CD4-positive, alpha-beta memory T cell (primary cell): ENCODE measurements at regions not wholly inside any gene's neighbourhood (a gene's known extent, or its start where the extent isn't known, plus 50 kb on each side); places are given as distances from the start of the nearest gene placed in this dataset.

Experiments used
- CTCF ChIA-PET: fragments of 350-600 bp; sonication (Branson Sonifier 250); formaldehyde crosslinking; loops from one replicate; lab custom pipeline; 2021; ENCODE audit warnings: inconsistent platforms; ENCODE audit not compliant: partially characterized antibody; lab: Charles Lee
- POLR2A ChIA-PET: fragments of 350-600 bp; sonication (Branson Sonifier 250); formaldehyde crosslinking; loops from one replicate; lab custom pipeline; 2021; ENCODE audit not compliant: partially characterized antibody; lab: Charles Lee
- DNase-seq, 5 donors: peaks; one replicate each; pipeline versions ENCODE4 v3.0.0 to v3.0.0-alpha.2; 2020 to 2022; ENCODE audit warnings: mixed read lengths in 1 of 5
- H3K27ac ChIP-seq: one replicate; pipeline ENCODE4 v1.7.0; 2013; ENCODE audit warnings: low read depth, low read length
- H3K27me3 ChIP-seq: 2 replicates; pipeline ENCODE4 v1.7.0; 2013; ENCODE audit warnings: mild to moderate bottlenecking, low read length, moderate library complexity; ENCODE audit not compliant: insufficient read depth
- H3K36me3 ChIP-seq: 2 replicates; pipeline ENCODE4 v1.7.0; 2013; ENCODE audit warnings: mild to moderate bottlenecking, low read length, moderate library complexity; ENCODE audit not compliant: insufficient read depth
- H3K4me1 ChIP-seq: 2 replicates; pipeline ENCODE4 v1.7.0; 2013; ENCODE audit warnings: mild to moderate bottlenecking, low read length, moderate library complexity; ENCODE audit not compliant: insufficient read depth
- H3K4me3 ChIP-seq, 2 donors: one replicate each; pipeline ENCODE4 v1.7.0; 2013; ENCODE audit warnings: low read length in 2 of 2, mild to moderate bottlenecking in 1 of 2
- H3K9me3 ChIP-seq, 2 donors: one replicate each; pipeline ENCODE4 v1.7.0; 2013; ENCODE audit warnings: low read length in 2 of 2, control low read depth in 1 of 2; ENCODE audit not compliant: control insufficient read depth in 1 of 2
- H3K27ac Mint-ChIP-seq, 7 donors: one replicate each; pipeline ENCODE4 v1.8.0; 2020 to 2021; ENCODE audit warnings: mixed read lengths in 7 of 7, mild to moderate bottlenecking in 6 of 7, inconsistent platforms in 3 of 7, moderate library complexity in 3 of 7
- H3K27me3 Mint-ChIP-seq, 2 donors: one replicate each; pipeline ENCODE4 v1.8.0; 2020 to 2021; ENCODE audit warnings: mixed read lengths in 2 of 2
- H3K36me3 Mint-ChIP-seq, 2 donors: one replicate each; pipeline ENCODE4 v1.8.0; 2020 to 2021; ENCODE audit warnings: mixed read lengths in 2 of 2, inconsistent platforms in 1 of 2, mild to moderate bottlenecking in 1 of 2
- H3K4me1 Mint-ChIP-seq, 4 donors: one replicate each; pipeline ENCODE4 v1.8.0; 2020 to 2021; ENCODE audit warnings: mixed read lengths in 4 of 4, mild to moderate bottlenecking in 1 of 4
- H3K4me3 Mint-ChIP-seq, 8 donors: one replicate each; pipeline ENCODE4 v1.8.0; 2020 to 2021; ENCODE audit warnings: mixed read lengths in 8 of 8, mild to moderate bottlenecking in 7 of 8, moderate library complexity in 6 of 8, inconsistent platforms in 3 of 8
- H3K9me3 Mint-ChIP-seq, 8 donors: one replicate each; pipeline ENCODE4 v1.8.0; 2020 to 2021; ENCODE audit warnings: mixed read lengths in 8 of 8, mild to moderate bottlenecking in 5 of 8, inconsistent platforms in 3 of 8, moderate library complexity in 1 of 8
- intact Hi-C: fragments of 100-400 bp; cut with micrococcal nuclease; formaldehyde crosslinking; loops from one replicate; pipeline ENCODE4 v1.15.1; 2023

DNA sequence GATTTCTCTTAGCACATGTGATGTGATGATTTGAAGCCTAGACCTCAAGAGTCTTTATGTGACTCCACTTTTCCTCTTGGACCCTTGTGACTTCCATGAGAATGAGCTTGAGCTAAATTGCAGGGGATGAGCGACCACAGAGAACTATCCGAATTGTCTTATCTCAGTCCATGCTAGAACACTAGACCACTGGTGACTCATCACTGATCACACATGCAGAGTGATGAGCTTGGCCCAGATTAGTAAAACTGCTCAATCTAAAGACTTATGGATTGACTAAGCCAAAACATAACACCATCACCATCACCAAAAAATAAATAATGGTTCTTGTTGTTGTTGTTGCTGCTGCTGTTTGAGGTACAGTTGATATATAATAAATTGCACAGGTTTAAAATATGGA lies 114.1 kb upstream of the CFAP20DC start:
- H3K27me3 ChIP-seq, result no peaks in the 10 kb centered on the region
- intact Hi-C loops, result no loop called here
- no peaks in the 10 kb centered on the region for H3K36me3 Mint-ChIP-seq
- H3K9me3 Mint-ChIP-seq, result no peaks in the 10 kb centered on the region
- ChIA-PET CTCF (no interaction called here), POLR2A (no interaction called here)
- no peak for DNase-seq
- H3K27me3 Mint-ChIP-seq, result peaks cover 2 to 5% of the 10 kb centered on the region in 2 donors
- H3K27ac ChIP-seq, result no peak overlapping the region
- no peaks in the 10 kb centered on the region for H3K4me1 ChIP-seq
- H3K4me1 Mint-ChIP-seq, result no peaks in the 10 kb centered on the region
- no peaks in the 10 kb centered on the region for H3K36me3 ChIP-seq
- no peak overlapping the region for H3K4me3 Mint-ChIP-seq
- H3K4me3 ChIP-seq, result no peak overlapping the region
- H3K27ac Mint-ChIP-seq, result no peak overlapping the region
- H3K9me3 ChIP-seq, result no peaks in the 10 kb centered on the region

DNA sequence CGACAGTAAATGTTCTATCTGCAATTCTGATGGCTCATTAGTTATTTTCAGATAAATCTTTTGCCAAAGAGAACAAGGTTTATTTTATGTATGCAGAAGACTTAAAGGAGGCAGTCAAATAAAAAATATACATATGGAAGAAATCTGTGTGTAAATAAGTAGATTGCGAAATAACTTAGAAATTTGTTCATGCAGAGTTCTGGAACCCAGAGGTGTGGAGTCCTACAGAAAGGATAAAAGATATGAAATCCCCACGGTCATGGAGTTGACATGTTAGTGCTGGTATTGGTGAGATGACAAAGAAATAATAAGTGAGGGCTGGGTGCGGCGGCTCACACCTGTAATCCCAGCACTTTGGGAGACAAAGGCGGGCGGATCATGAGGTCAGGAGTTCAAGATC lies 111.2 kb upstream of the CFAP20DC start:
- no peaks in the 10 kb centered on the region for H3K4me1 ChIP-seq
- intact Hi-C loops, result no loop called here
- no peak for DNase-seq

DNA sequence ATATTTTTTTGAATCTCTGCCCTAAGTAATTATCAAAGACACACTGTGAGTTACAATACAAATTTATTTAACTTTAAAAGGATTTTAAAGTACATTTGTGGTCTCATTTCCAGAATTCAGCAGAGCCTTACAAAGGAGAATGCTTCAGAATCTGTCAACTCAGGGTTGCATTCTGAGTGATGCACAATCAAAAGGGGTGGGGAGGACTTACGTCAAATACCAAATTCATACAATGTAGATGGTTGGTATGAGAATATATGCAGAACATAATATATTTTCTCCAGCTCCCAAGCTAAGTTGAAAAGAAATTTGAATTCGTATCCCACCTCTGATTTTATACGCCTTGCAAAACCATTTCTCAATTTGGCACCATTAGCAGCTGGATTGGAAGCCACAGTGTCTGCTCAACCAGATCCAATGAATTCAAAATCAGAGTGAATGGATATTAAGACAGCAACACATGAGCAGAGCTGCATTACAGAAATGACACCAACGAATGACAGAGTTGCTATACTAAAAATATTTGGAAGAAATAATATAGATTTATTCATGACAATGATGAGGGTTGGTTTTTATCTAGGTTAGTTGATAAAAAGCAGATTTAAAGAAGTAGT lies 110.4 kb upstream of the CFAP20DC start:
- peaks cover 0 to 1% (median 0%) of the 10 kb centered on the region in 8 donors for H3K9me3 Mint-ChIP-seq
- no peaks in the 10 kb centered on the region for H3K9me3 ChIP-seq
- H3K27me3 ChIP-seq, result no peaks in the 10 kb centered on the region
- no peak overlapping the region for H3K27ac ChIP-seq
- H3K27ac Mint-ChIP-seq, result no peak overlapping the region
- intact Hi-C loops, result no loop called here
- no peaks in the 10 kb centered on the region for H3K36me3 Mint-ChIP-seq
- CTCF ChIA-PET, result no interaction called here
- no peak for DNase-seq
- POLR2A ChIA-PET, result no interaction called here
- no peak overlapping the region for H3K4me3 ChIP-seq
- no peak overlapping the region for H3K4me3 Mint-ChIP-seq
- H3K4me1 Mint-ChIP-seq, result no peaks in the 10 kb centered on the region
- peaks cover 3% of the 10 kb centered on the region in 2 donors for H3K27me3 Mint-ChIP-seq
- H3K4me1 ChIP-seq, result no peaks in the 10 kb centered on the region
- no peaks in the 10 kb centered on the region for H3K36me3 ChIP-seq

More for the DNA sequence above, 111.2 kb upstream of the CFAP20DC start:
- H3K4me1 Mint-ChIP-seq, result no peaks in the 10 kb centered on the region
- CTCF ChIA-PET, result no interaction called here
- peaks cover 3% of the 10 kb centered on the region in 2 donors for H3K27me3 Mint-ChIP-seq
- no peaks in the 10 kb centered on the region for H3K36me3 ChIP-seq
- no peaks in the 10 kb centered on the region for H3K36me3 Mint-ChIP-seq
- H3K4me3 ChIP-seq, result no peak overlapping the region
- H3K9me3 Mint-ChIP-seq, result peaks cover 0 to 1% (median 0%) of the 10 kb centered on the region in 8 donors
- H3K27ac Mint-ChIP-seq, result no peak overlapping the region
- H3K27me3 ChIP-seq, result no peaks in the 10 kb centered on the region
- no peaks in the 10 kb centered on the region for H3K9me3 ChIP-seq
- POLR2A ChIA-PET, result no interaction called here
- no peak overlapping the region for H3K27ac ChIP-seq
- H3K4me3 Mint-ChIP-seq, result no peak overlapping the region

DNA sequence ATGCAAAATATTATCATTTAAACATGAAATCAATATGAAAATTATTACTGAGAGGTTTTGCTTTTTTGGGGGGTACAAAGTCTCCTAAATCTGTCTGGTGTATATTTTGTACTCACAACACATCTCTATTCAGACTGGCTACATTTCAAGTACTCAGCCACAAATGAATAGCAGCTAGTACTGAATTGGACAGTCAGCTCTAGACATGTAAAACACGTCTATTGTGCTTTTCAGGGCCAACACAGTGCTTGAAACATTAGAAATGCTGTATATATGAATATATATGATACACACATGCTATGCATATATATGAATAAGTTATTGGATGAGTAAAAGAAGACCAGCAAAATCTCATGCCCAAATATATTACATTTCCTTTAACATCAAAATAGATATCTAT lies 103.8 kb upstream of the CFAP20DC start:
- CTCF ChIA-PET, result interaction anchor here (1.2 kb wide), 1 partner anchor 29 kb away, joined by 3 read pairs; no protein-coding TSS in a partner anchor
- peaks cover 8 to 10% of the 10 kb centered on the region in 2 donors for H3K27me3 Mint-ChIP-seq

DNA sequence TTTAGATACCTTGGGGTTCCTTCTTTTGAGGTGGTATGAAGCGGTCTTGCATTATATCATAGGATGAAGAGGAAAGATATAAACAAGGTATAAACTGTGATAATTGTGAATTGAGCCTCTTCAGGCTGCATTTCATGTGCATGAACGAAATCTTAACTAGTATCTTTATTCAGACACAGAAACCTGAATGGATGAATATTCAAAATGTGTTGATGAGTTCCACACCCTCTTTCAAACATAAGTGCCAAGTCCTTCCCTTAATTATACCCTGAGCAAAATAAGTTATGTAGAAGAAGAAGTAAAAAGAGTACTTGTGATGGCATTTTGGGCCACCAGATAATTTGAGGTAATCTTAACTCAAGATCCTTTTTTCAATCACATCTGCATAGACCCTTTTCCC lies 103.1 kb upstream of the CFAP20DC start:
- Mint-ChIP-seq H3K27me3 (peaks cover 8 to 10% of the 10 kb centered on the region in 2 donors), H3K4me3 (no peak overlapping the region), H3K36me3 (no peaks in the 10 kb centered on the region), H3K4me1 (no peaks in the 10 kb centered on the region), H3K27ac (no peak overlapping the region), H3K9me3 (peaks cover 0 to 14% (median 10%) of the 10 kb centered on the region in 8 donors)
- Histone ChIP-seq H3K4me3 (no peak overlapping the region), H3K4me1 (no peaks in the 10 kb centered on the region), H3K36me3 (no peaks in the 10 kb centered on the region), H3K27ac (no peak overlapping the region), H3K9me3 (no peaks in the 10 kb centered on the region), H3K27me3 (no peaks in the 10 kb centered on the region)
- no peak for DNase-seq
- POLR2A ChIA-PET, result no interaction called here
- intact Hi-C loops, result no loop called here
- CTCF ChIA-PET, result interaction anchor here (1.2 kb wide), 1 partner anchor 30 kb away, joined by 3 read pairs; no protein-coding TSS in a partner anchor

More for the DNA sequence above, 103.8 kb upstream of the CFAP20DC start:
- Histone ChIP-seq H3K27ac (no peak overlapping the region), H3K36me3 (no peaks in the 10 kb centered on the region), H3K9me3 (no peaks in the 10 kb centered on the region), H3K4me1 (no peaks in the 10 kb centered on the region), H3K27me3 (no peaks in the 10 kb centered on the region), H3K4me3 (no peak overlapping the region)
- POLR2A ChIA-PET, result no interaction called here
- DNase-seq, result no peak
- H3K4me3 Mint-ChIP-seq, result no peak overlapping the region
- no peaks in the 10 kb centered on the region for H3K4me1 Mint-ChIP-seq
- H3K27ac Mint-ChIP-seq, result no peak overlapping the region
- peaks cover 0 to 13% (median 8%) of the 10 kb centered on the region in 8 donors for H3K9me3 Mint-ChIP-seq
- H3K36me3 Mint-ChIP-seq, result no peaks in the 10 kb centered on the region
- intact Hi-C loops, result no loop called here

DNA sequence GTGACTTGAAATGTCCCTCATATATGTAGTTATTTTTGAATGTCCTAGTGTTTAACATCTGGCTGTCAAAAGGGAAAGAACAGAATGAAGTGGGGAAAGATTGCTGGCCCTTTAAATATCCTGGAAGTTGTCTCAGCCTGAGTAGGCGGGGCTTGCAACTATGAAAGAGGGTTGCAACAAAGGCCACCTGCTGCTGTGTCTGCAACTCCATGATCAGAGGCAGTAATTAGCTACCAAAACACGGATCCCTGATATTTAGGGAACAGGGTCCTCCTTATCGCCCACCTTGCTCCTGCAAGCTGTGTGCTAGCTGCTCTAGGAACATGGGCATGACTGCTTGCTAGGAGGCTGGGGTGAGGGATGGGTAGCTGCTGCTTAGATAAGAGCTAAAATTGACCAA lies 100.2 kb upstream of the CFAP20DC start:
- H3K4me3 ChIP-seq, result no peak overlapping the region
- no peaks in the 10 kb centered on the region for H3K9me3 ChIP-seq
- H3K36me3 ChIP-seq, result no peaks in the 10 kb centered on the region
- Mint-ChIP-seq H3K27ac (no peak overlapping the region), H3K4me3 (no peak overlapping the region), H3K9me3 (peaks cover 0 to 22% (median 17%) of the 10 kb centered on the region in 8 donors), H3K4me1 (no peaks in the 10 kb centered on the region), H3K36me3 (no peaks in the 10 kb centered on the region), H3K27me3 (peaks cover 8 to 10% of the 10 kb centered on the region in 2 donors)
- no peak for DNase-seq
- ChIA-PET POLR2A (no interaction called here), CTCF (no interaction called here)
- no peaks in the 10 kb centered on the region for H3K4me1 ChIP-seq
- no peak overlapping the region for H3K27ac ChIP-seq
- no peaks in the 10 kb centered on the region for H3K27me3 ChIP-seq
- intact Hi-C loops, result no loop called here

DNA sequence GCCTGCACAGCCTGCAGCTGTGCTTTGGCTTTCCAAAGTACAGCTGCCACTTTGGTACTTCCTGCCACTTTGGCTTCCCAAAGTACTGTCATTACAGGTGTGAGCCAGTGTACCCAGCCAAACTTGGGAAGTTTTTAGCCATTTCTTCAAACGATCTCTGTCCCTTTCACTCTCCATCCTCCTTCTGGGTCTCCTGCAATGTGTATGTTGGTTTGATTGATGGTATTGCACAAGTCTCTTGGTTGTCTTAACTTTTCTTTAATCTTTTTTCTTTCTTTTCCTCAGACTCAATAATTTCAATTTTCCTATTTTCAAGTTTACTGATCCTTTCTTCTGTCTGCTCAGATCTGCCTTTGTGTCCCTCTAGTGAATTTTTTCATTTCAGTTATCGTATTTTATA lies 99.3 kb upstream of the CFAP20DC start:
- Mint-ChIP-seq H3K27ac (no peak overlapping the region), H3K4me1 (no peaks in the 10 kb centered on the region), H3K9me3 (peaks cover 0 to 22% (median 17%) of the 10 kb centered on the region in 8 donors), H3K36me3 (no peaks in the 10 kb centered on the region), H3K27me3 (peaks cover 8 to 10% of the 10 kb centered on the region in 2 donors), H3K4me3 (no peak overlapping the region)
- Histone ChIP-seq H3K27me3 (no peaks in the 10 kb centered on the region), H3K36me3 (no peaks in the 10 kb centered on the region), H3K27ac (no peak overlapping the region), H3K4me3 (no peak overlapping the region), H3K4me1 (no peaks in the 10 kb centered on the region), H3K9me3 (no peaks in the 10 kb centered on the region)
- intact Hi-C loops, result no loop called here
- no peak for DNase-seq
- ChIA-PET CTCF (no interaction called here), POLR2A (no interaction called here)
